ENCODE measurements at regions not wholly inside any gene's neighbourhood (a gene's known extent, or its start where the extent isn't known, plus 50 kb on each side); places are given as distances from the start of the nearest gene placed in this dataset.

- TF ChIP-seq, protein P1, sequence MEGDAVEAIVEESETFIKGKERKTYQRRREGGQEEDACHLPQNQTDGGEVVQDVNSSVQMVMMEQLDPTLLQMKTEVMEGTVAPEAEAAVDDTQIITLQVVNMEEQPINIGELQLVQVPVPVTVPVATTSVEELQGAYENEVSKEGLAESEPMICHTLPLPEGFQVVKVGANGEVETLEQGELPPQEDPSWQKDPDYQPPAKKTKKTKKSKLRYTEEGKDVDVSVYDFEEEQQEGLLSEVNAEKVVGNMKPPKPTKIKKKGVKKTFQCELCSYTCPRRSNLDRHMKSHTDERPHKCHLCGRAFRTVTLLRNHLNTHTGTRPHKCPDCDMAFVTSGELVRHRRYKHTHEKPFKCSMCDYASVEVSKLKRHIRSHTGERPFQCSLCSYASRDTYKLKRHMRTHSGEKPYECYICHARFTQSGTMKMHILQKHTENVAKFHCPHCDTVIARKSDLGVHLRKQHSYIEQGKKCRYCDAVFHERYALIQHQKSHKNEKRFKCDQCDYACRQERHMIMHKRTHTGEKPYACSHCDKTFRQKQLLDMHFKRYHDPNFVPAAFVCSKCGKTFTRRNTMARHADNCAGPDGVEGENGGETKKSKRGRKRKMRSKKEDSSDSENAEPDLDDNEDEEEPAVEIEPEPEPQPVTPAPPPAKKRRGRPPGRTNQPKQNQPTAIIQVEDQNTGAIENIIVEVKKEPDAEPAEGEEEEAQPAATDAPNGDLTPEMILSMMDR (conservative IDR thresholded peaks at IDR 0.05): no peak
- TF ChIP-seq EZH2 (IDR thresholded peaks at IDR 0.05; ENCODE audit: low read depth): no peak
Measured at GRCh38 chr6:40281402-40281801, 305.8 kb downstream of the LRFN2 start.
